ENCODE measurements at regions not wholly inside any gene's neighbourhood (a gene's known extent, or its start where the extent isn't known, plus 50 kb on each side); places are given as distances from the start of the nearest gene placed in this dataset.
A peak's percentile ranks its signal among the peaks of the same experiment; 100 is the strongest.

DNA sequence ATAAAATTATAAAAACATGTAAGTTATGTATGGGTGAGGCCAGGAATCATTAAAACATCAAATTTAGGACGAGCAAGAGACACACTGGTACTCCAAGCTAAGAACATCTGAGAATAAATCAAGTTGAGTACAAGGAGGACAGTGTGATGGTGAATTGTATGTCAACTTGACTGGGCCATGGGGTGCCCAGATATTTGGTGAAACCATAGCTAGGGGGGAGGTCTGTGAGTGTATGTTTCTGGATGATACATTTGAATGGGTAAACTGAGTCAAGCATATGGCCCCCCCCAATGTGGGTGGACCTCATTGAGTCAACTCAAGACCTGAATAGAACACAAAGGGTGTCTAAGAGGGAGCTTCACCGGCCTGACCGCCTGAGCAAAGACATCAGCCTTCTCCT is 115.3 kb upstream of the BCOR start:
- H3K4me3 ChIP-seq (ENCODE audit: low read length): no peak overlapping the region
- DNase-seq (ENCODE audit: low read depth): no peak
- TF ChIP-seq, protein P1, sequence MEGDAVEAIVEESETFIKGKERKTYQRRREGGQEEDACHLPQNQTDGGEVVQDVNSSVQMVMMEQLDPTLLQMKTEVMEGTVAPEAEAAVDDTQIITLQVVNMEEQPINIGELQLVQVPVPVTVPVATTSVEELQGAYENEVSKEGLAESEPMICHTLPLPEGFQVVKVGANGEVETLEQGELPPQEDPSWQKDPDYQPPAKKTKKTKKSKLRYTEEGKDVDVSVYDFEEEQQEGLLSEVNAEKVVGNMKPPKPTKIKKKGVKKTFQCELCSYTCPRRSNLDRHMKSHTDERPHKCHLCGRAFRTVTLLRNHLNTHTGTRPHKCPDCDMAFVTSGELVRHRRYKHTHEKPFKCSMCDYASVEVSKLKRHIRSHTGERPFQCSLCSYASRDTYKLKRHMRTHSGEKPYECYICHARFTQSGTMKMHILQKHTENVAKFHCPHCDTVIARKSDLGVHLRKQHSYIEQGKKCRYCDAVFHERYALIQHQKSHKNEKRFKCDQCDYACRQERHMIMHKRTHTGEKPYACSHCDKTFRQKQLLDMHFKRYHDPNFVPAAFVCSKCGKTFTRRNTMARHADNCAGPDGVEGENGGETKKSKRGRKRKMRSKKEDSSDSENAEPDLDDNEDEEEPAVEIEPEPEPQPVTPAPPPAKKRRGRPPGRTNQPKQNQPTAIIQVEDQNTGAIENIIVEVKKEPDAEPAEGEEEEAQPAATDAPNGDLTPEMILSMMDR (IDR thresholded peaks at IDR 0.05; ENCODE audit: insufficient read depth, low read depth, low read length, missing control alignments): no peak

DNA sequence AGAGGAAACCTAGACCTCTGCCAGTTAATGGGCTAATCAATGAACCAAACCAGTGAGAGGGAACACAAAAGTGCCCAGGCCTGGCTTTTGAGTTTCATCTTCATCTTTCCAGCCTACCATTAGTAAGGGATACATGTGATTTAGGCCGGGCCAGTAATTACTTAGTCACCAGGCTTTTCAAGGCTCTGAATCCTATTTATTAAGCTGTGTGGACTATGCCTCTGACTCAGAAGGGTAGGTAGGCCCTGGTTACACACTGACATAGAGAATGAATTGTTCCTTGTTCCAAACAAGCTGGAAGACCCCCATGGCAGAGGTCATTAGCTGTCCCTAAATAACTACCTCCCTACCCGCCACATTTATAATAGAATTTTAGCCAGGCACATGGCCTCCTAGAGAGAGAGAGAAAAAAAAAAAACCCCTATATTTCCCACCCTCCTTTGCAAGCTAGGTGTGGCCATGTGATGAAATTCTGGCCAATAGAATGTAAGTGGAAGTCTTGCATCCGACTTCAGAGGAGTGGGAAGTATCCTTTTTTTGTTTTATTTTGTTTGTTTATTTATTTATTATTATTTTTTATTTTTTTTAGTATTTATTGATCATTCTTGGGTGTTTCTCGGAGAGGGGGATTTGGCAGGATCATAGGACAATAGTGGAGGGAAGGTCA is 112.3 kb upstream of the BCOR start:
- H3K4me3 ChIP-seq (ENCODE audit: low read length): no peak overlapping the region
- peak; percentile 54 for DNase-seq (ENCODE audit: low read depth)
- TF ChIP-seq, protein P1 (IDR thresholded peaks at IDR 0.05; ENCODE audit: insufficient read depth, low read depth, low read length, missing control alignments): no peak

DNA sequence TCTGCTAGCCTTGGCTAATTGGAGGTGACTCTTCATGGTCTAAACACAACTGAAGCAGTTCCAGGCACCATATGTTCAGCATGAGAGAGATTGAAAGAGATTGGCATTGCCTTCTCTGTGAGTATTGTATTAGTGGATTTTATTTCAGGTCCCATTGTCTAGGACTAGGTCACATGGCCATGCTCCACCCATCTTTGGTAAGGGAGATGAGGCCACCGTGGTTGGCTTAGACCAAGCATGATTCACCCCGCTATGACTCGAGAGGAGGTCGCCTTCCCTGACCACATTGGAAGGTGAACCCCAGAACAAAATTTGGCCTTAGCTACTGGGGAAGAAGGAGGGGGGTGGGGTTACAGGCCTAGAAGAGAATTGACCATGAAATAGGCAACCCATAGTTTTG is 109.9 kb upstream of the BCOR start:
- TF ChIP-seq, protein P1 (IDR thresholded peaks at IDR 0.05; ENCODE audit: insufficient read depth, low read depth, low read length, missing control alignments): no peak
- DNase-seq (ENCODE audit: low read depth): peak; percentile 1
- no peak overlapping the region for H3K4me3 ChIP-seq (ENCODE audit: low read length)

DNA sequence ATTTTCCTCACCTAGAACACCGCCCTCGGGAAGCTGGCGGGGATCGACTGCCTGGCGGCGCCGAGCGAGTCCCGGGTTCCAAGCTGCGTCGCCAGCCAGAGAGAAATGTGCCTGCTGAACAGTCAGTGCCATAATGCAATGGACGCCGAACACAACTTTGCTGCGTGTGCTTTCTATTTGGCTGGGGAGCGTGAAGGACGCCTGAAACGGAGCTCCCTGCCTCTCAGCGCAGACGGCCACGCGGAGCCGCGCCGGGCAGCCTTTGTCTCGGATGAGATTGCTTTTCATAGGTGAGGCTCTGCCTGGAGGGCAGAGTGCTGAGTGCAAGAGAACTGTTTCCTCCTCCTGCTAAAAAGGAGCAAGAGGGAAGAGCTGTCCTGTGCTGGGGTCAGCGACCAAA is 107.7 kb upstream of the BCOR start:
- no peak for DNase-seq (ENCODE audit: low read depth)
- H3K4me3 ChIP-seq (ENCODE audit: low read length): no peak overlapping the region
- TF ChIP-seq, protein P1 (IDR thresholded peaks at IDR 0.05; ENCODE audit: insufficient read depth, low read depth, low read length, missing control alignments): no peak

DNA sequence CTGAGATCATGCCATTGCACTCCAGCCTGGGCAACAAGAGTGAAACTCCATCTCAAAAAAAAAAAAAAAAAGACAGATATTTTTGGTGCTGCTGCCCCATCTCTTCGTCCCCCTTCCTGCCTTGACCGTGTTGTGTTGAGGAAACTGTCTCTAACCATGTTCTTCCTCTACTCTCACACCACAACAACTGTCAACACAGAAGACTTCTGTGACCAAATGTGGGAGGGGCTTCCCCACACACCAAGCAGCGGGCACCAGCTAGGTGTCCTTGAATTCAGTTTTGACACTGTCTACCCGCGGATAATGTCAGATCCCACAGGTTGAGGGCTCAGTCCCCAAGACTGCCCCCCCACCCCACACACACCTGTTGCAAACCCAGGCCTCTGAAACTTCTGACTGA is 104.7 kb upstream of the BCOR start:
- TF ChIP-seq, protein P1 (IDR thresholded peaks at IDR 0.05; ENCODE audit: insufficient read depth, low read depth, low read length, missing control alignments): no peak
- no peak for DNase-seq (ENCODE audit: low read depth)
- no peak overlapping the region for H3K4me3 ChIP-seq (ENCODE audit: low read length)

DNA sequence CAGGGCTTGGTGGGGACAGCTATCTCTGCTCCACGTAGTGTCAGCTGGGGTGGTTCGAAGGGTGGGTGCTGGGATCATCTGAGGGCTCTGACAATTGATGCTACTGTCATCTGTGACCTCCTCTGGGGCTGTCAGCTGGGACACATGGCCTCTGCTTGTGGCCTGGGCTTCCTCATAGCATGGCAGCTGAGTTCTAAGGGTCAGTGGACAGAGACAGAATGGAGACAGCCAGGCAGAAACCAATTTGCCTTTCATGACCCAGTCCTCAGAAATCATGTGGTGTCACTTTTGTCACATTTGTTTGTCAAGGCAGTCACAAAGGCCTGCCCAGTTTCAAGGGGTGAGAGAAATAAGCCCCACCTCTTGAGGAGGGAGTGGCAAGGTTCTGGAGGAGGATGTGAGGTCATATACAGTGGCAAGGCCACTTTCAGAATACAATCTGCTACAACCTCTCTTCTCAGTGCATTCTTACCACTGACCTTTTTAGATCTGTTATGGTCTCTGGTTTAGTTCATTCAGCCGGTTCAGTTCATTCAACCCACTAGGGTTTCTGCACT is 103.6 kb upstream of the BCOR start:
- TF ChIP-seq, protein P1 (IDR thresholded peaks at IDR 0.05; ENCODE audit: insufficient read depth, low read depth, low read length, missing control alignments): no peak
- H3K4me3 ChIP-seq (ENCODE audit: low read length): no peak overlapping the region
- no peak for DNase-seq (ENCODE audit: low read depth)

DNA sequence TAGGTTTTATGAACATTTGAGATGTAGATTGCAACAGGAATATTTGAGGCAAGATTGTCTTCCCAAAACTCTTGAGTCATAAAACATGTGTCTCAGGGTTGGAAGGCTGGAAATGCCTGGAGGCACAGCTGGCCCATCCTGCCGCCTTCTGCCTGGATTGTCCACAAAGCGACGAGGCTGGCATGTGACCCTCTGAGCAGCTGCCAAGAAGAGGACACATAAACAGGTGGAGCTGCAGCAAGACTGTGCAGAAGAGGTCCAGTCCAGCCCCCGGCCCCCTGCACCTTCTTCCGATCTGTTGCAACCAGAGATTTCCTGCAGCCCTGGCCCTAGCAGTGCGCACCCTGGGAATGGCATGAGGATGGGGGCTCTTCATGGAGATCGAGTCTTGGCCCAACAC is 101.9 kb upstream of the BCOR start:
- DNase-seq (ENCODE audit: low read depth): no peak
- H3K4me3 ChIP-seq (ENCODE audit: low read length): no peak overlapping the region
- TF ChIP-seq, protein P1 (IDR thresholded peaks at IDR 0.05; ENCODE audit: insufficient read depth, low read depth, low read length, missing control alignments): no peak
